Loucy (cell line): ENCODE measurements at regions not wholly inside any gene's neighbourhood (a gene's known extent, or its start where the extent isn't known, plus 50 kb on each side); places are given as distances from the start of the nearest gene placed in this dataset.

Experiments used
- H2AFZ ChIP-seq: fragments of 200-600 bp; sonication (generic); 2 replicates; pipeline ENCODE4 v1.6.0; 2016; ENCODE audit warnings: antibody characterized with exemption, mild to moderate bottlenecking, low read length, moderate library complexity
- H3F3A ChIP-seq: fragments of 200-600 bp; 2 replicates; pipeline ENCODE4 v1.6.0; 2016; ENCODE audit warnings: antibody characterized with exemption, low read depth, mild to moderate bottlenecking
- H3K27me3 ChIP-seq: fragments of 200-600 bp; sonication (generic); 2 replicates; pipeline ENCODE4 v1.6.1; 2014; ENCODE audit warnings: low read length, mild to moderate bottlenecking; ENCODE audit not compliant: insufficient read depth, poor library complexity, severe bottlenecking
- H3K36me3 ChIP-seq: fragments of 200-600 bp; sonication (generic); 2 replicates; pipeline ENCODE4 v1.6.1; 2016; ENCODE audit warnings: low read length; ENCODE audit not compliant: insufficient read depth
- H3K4me1 ChIP-seq: fragments of 200-600 bp; sonication (generic); 2 replicates; pipeline ENCODE4 v1.5.1; 2014; ENCODE audit warnings: low read length, mild to moderate bottlenecking; ENCODE audit not compliant: insufficient read depth, poor library complexity, severe bottlenecking
- H3K4me2 ChIP-seq: fragments of 200-600 bp; sonication (generic); 2 replicates; pipeline ENCODE4 v1.6.0; 2014; ENCODE audit warnings: antibody characterized with exemption, low read length, low read depth, mild to moderate bottlenecking; ENCODE audit not compliant: poor library complexity, severe bottlenecking
- H3K4me3 ChIP-seq: fragments of 200-600 bp; sonication (generic); 2 replicates; pipeline ENCODE4 v1.5.1; 2014; ENCODE audit warnings: low read length, mild to moderate bottlenecking, mixed read lengths; ENCODE audit not compliant: poor library complexity, severe bottlenecking
- H3K79me2 ChIP-seq: fragments of 200-600 bp; sonication (generic); 2 replicates; pipeline ENCODE4 v1.6.1; 2014; ENCODE audit warnings: low read length; ENCODE audit not compliant: insufficient read depth
- H3K9ac ChIP-seq: fragments of 200-600 bp; sonication (generic); 2 replicates; pipeline ENCODE4 v1.6.0; 2014; ENCODE audit warnings: mild to moderate bottlenecking, low read depth, low read length, moderate library complexity; ENCODE audit not compliant: poor library complexity, severe bottlenecking
- H3K9me2 ChIP-seq: fragments of 200-600 bp; sonication (generic); replicated peaks from 2 replicates; pipeline ENCODE4 v1.6.1; 2016; ENCODE audit warnings: low read depth, low read length, mixed read lengths
- H3K9me3 ChIP-seq: fragments of 200-600 bp; sonication (generic); 2 replicates; pipeline ENCODE4 v1.6.1; 2014; ENCODE audit warnings: mild to moderate bottlenecking, antibody characterized with exemption, low read length, low read depth; ENCODE audit not compliant: insufficient read depth
- H4K20me1 ChIP-seq: fragments of 200-600 bp; sonication (generic); 2 replicates; pipeline ENCODE4 v1.6.0; 2014; ENCODE audit warnings: antibody characterized with exemption, low read length, mild to moderate bottlenecking; ENCODE audit not compliant: insufficient read depth, poor library complexity, severe bottlenecking
- EZH2phosphoT487 ChIP-seq: fragments of 200-600 bp; IDR thresholded peaks from 2 replicates; pipeline ENCODE4 v1.6.1; 2018; ENCODE audit warnings: antibody characterized with exemption, mild to moderate bottlenecking, moderate library complexity, borderline replicate concordance
- TF ChIP-seq, protein P1 (sequence below): fragments of 200-600 bp; sonication (generic); conservative IDR thresholded peaks from 2 replicates; pipeline ENCODE4 v1.5.1; 2014; ENCODE audit warnings: mild to moderate bottlenecking, antibody characterized with exemption, low read length

GRCh38 chr6:81340946-81341345 lies 411.5 kb downstream of the TENT5A start:
- Histone ChIP-seq H3K27me3 (no peaks in the 10 kb centered on the region), H3K9ac (no peak overlapping the region), H3K4me1 (no peaks in the 10 kb centered on the region), H3K79me2 (no peaks in the 10 kb centered on the region), H3K4me2 (no peak overlapping the region), H3K9me2 (no peaks in the 10 kb centered on the region), H3K36me3 (no peaks in the 10 kb centered on the region), H2AFZ (no peak overlapping the region), H3F3A (no peaks in the 10 kb centered on the region), H3K4me3 (no peak overlapping the region), H3K9me3 (no peaks in the 10 kb centered on the region), H4K20me1 (no peaks in the 10 kb centered on the region)
- no peak for TF ChIP-seq EZH2phosphoT487
- TF ChIP-seq, protein P1, sequence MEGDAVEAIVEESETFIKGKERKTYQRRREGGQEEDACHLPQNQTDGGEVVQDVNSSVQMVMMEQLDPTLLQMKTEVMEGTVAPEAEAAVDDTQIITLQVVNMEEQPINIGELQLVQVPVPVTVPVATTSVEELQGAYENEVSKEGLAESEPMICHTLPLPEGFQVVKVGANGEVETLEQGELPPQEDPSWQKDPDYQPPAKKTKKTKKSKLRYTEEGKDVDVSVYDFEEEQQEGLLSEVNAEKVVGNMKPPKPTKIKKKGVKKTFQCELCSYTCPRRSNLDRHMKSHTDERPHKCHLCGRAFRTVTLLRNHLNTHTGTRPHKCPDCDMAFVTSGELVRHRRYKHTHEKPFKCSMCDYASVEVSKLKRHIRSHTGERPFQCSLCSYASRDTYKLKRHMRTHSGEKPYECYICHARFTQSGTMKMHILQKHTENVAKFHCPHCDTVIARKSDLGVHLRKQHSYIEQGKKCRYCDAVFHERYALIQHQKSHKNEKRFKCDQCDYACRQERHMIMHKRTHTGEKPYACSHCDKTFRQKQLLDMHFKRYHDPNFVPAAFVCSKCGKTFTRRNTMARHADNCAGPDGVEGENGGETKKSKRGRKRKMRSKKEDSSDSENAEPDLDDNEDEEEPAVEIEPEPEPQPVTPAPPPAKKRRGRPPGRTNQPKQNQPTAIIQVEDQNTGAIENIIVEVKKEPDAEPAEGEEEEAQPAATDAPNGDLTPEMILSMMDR = no peak

- no peak overlapping the region for H3K9ac ChIP-seq
- no peaks in the 10 kb centered on the region for H3K79me2 ChIP-seq
- H4K20me1 ChIP-seq = no peaks in the 10 kb centered on the region
- no peaks in the 10 kb centered on the region for H3K36me3 ChIP-seq
- no peak overlapping the region for H3K4me3 ChIP-seq
- no peaks in the 10 kb centered on the region for H3K9me3 ChIP-seq
- peaks cover 6% of the 10 kb centered on the region for H3K4me1 ChIP-seq
- H3F3A ChIP-seq = no peaks in the 10 kb centered on the region
- H3K4me2 ChIP-seq = no peak overlapping the region
- TF ChIP-seq, protein P1 = no peak
- TF ChIP-seq EZH2phosphoT487 = no peak
- no peak overlapping the region for H2AFZ ChIP-seq
- no peaks in the 10 kb centered on the region for H3K27me3 ChIP-seq
- H3K9me2 ChIP-seq = no peaks in the 10 kb centered on the region
These were observed 421.0 kb downstream of the TENT5A start for GRCh38 chr6:81331526-81331925.

- no peak overlapping the region for H3K4me2 ChIP-seq
- H3K79me2 ChIP-seq = no peaks in the 10 kb centered on the region
- H4K20me1 ChIP-seq = no peaks in the 10 kb centered on the region
- no peak overlapping the region for H2AFZ ChIP-seq
- H3F3A ChIP-seq = no peaks in the 10 kb centered on the region
- H3K4me1 ChIP-seq = peaks cover 6% of the 10 kb centered on the region
- no peak for TF ChIP-seq EZH2phosphoT487
- TF ChIP-seq, protein P1 = no peak
- H3K27me3 ChIP-seq = no peaks in the 10 kb centered on the region
- H3K4me3 ChIP-seq = no peak overlapping the region
- no peaks in the 10 kb centered on the region for H3K9me3 ChIP-seq
- no peaks in the 10 kb centered on the region for H3K36me3 ChIP-seq
- no peak overlapping the region for H3K9ac ChIP-seq
- no peaks in the 10 kb centered on the region for H3K9me2 ChIP-seq
These were observed 423.8 kb downstream of the TENT5A start for GRCh38 chr6:81328700-81329099.
